Progenitor cell of endocrine pancreas (in vitro differentiated cells): ENCODE measurements at regions not wholly inside any gene's neighbourhood (a gene's known extent, or its start where the extent isn't known, plus 50 kb on each side); places are given as distances from the start of the nearest gene placed in this dataset.

ENCODE experiments used
- DNase-seq: peaks from one replicate; pipeline ENCODE4 v3.0.0; 2021; ENCODE audit warnings: low spot score; ENCODE audit not compliant: unreplicated experiment
- H3K27ac Mint-ChIP-seq: 2 replicates; pipeline ENCODE4 v1.8.0; 2021; ENCODE audit warnings: mild to moderate bottlenecking, moderate library complexity, mixed read lengths
- H3K27me3 Mint-ChIP-seq: 2 replicates; pipeline ENCODE4 v1.8.0; 2021; ENCODE audit warnings: mixed read lengths
- H3K36me3 Mint-ChIP-seq: 2 replicates; pipeline ENCODE4 v1.8.0; 2022; ENCODE audit warnings: mixed read lengths; ENCODE audit not compliant: insufficient read depth
- H3K4me1 Mint-ChIP-seq: 2 replicates; pipeline ENCODE4 v1.8.0; 2021; ENCODE audit warnings: low read depth, mixed read lengths
- H3K4me3 Mint-ChIP-seq: 2 replicates; pipeline ENCODE4 v1.8.0; 2021; ENCODE audit warnings: low read depth, mild to moderate bottlenecking, moderate library complexity, mixed read lengths
- H3K9me3 Mint-ChIP-seq: 2 replicates; pipeline ENCODE4 v1.8.0; 2021; ENCODE audit warnings: low read depth, mixed read lengths
- CTCF ChIP-seq: fragments of 200-600 bp; sonication (generic); IDR thresholded peaks from one replicate; pipeline ENCODE4 v1.5.0; 2021; ENCODE audit warnings: antibody characterized with exemption, mild to moderate bottlenecking; ENCODE audit not compliant: unreplicated experiment

DNA sequence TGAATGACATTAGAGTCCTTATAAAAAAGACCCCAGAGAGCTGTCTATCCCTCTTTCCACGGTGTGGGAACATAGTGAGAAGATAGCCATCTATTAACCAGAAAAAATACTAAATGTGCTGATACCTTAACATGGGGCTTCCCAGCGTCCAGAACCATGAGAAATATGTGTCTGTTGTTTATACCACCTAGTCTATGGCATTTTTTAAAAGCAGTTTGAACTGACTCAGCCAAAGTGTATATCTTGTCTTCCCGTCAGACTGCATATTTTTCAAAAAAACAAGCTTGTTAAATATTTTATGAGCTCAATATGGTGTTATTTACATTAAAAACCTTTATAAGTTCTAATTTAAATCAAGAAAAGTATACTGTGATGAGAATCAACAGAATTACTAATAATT, 255.3 kb downstream of the HGF start:
- Mint-ChIP-seq H3K27me3 (no peaks in the 10 kb centered on the region), H3K27ac (no peak overlapping the region), H3K4me1 (no peaks in the 10 kb centered on the region), H3K9me3 (peaks cover 4% of the 10 kb centered on the region), H3K4me3 (no peak overlapping the region), H3K36me3 (no peaks in the 10 kb centered on the region)
- no peak for TF ChIP-seq CTCF
- DNase-seq: no peak

DNA sequence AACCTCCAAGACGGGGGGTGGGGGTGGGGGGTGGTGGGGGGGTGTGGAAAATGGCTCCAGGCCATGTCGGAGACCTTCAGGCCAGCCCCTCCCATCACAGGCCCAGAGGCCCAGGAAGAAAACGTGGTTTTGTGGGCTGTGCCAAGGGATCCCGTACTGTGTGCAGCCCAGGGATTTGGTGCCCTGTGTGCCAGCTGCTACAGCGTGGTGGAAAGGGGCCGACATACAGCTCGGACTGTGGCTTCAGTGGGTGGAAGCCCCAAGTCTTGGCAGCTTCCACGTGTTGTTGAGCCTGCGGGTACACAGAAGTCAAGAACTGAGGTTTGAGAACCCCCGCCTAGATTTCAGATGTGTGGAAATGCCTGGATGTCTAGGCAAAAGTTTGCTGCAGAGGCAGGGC, 259.7 kb downstream of the HGF start:
- Mint-ChIP-seq H3K27me3 (no peaks in the 10 kb centered on the region), H3K4me1 (no peaks in the 10 kb centered on the region), H3K27ac (no peak overlapping the region), H3K9me3 (peaks cover 4% of the 10 kb centered on the region), H3K36me3 (no peaks in the 10 kb centered on the region), H3K4me3 (no peak overlapping the region)
- no peak for DNase-seq
- no peak for TF ChIP-seq CTCF

DNA sequence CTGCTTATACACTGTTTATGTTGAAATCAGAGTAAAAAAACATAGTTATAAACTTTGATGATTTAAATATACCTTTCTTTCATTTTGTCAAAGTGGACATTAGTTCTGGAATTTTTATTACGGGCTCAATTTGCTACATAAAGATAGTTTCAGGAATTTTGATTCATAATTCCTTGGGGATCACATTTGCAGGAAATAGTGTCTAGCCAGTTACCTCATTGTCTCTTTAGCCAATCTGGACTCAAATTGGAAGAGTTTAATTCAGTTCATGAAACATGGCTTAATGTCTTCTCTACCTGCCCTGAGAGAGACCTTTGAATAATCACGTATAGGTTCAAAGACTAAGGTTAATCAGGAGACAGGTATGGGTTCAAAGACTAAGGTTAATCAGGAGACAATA, 262.6 kb downstream of the HGF start:
- H3K9me3 Mint-ChIP-seq: no peaks in the 10 kb centered on the region
- no peaks in the 10 kb centered on the region for H3K36me3 Mint-ChIP-seq
- no peak overlapping the region for H3K27ac Mint-ChIP-seq
- peaks cover 6% of the 10 kb centered on the region for H3K4me1 Mint-ChIP-seq
- no peaks in the 10 kb centered on the region for H3K27me3 Mint-ChIP-seq
- H3K4me3 Mint-ChIP-seq: no peak overlapping the region
- no peak for DNase-seq
- TF ChIP-seq CTCF: no peak

- no peaks in the 10 kb centered on the region for H3K36me3 Mint-ChIP-seq
- no peak for DNase-seq
- H3K4me1 Mint-ChIP-seq: peaks cover 8% of the 10 kb centered on the region
- H3K27ac Mint-ChIP-seq: no peak overlapping the region
- H3K4me3 Mint-ChIP-seq: no peak overlapping the region
- H3K9me3 Mint-ChIP-seq: no peaks in the 10 kb centered on the region
- no peak for TF ChIP-seq CTCF
- H3K27me3 Mint-ChIP-seq: no peaks in the 10 kb centered on the region
These were observed 263.2 kb downstream of the HGF start for GRCh38 chr7:81506609-81507008.

- no peak overlapping the region for H3K4me3 Mint-ChIP-seq
- no peak overlapping the region for H3K27ac Mint-ChIP-seq
- H3K36me3 Mint-ChIP-seq: no peaks in the 10 kb centered on the region
- no peaks in the 10 kb centered on the region for H3K9me3 Mint-ChIP-seq
- DNase-seq: no peak
- peaks cover 2% of the 10 kb centered on the region for H3K27me3 Mint-ChIP-seq
- peaks cover 10% of the 10 kb centered on the region for H3K4me1 Mint-ChIP-seq
- no peak for TF ChIP-seq CTCF
These were observed 266.1 kb downstream of the HGF start for GRCh38 chr7:81503771-81504170.

GRCh38 chr7:81503336-81503735, 266.5 kb downstream of the HGF start:
- no peak for TF ChIP-seq CTCF
- DNase-seq: no peak
- Mint-ChIP-seq H3K4me3 (no peak overlapping the region), H3K27ac (no peak overlapping the region), H3K27me3 (peaks cover 2% of the 10 kb centered on the region), H3K36me3 (no peaks in the 10 kb centered on the region), H3K4me1 (peaks cover 10% of the 10 kb centered on the region), H3K9me3 (no peaks in the 10 kb centered on the region)
